ENCODE measurements at regions not wholly inside any gene's neighbourhood (a gene's known extent, or its start where the extent isn't known, plus 50 kb on each side); places are given as distances from the start of the nearest gene placed in this dataset.

DNA sequence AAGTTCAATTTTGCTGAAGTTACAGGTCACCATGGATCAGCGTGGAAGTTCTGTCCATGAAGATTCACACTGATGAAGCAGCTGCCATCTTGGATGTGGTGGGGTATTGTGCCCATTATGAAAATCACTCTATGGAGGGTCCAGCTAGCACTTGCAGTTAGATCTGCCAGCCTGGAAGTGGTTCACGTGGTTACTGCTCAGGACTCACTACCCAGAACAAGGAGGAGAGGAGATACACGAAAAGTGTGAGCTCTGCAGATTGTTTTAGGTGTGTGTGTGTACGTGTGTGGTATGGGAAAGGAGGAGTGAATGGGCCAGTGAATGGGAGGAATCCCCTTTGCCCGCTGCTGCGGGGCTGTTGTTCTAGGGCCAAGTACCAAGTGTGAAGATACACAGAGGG is 333.4 kb downstream of the MAF start:
- no peak overlapping the region for H2AFZ ChIP-seq (ENCODE audit: low read depth, low read length)
- no peak overlapping the region for H3K27ac ChIP-seq (ENCODE audit: low read length)

DNA sequence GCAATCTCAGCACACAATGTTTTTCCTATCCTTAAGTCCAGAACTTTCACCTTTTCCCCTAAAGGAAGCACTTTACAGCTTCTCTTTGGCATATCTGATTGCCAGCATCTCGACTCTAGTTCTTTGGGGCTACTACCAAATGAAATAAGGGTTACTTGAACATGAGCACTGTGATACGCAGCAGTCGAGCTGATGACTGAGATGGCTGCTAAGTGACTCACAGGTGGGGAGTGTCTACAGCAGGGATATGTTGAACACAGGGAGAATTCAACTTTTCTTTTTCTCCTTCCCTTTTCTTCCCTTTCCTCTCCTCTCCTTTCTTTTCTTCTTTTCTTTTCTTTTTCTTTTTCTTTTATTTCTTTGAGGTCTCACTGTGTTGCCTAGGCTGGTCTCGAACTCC is 334.8 kb downstream of the MAF start:
- H3F3A ChIP-seq (ENCODE audit: insufficient read depth, low read length, poor library complexity, severe bottlenecking): no peaks in the 10 kb centered on the region
- no peak overlapping the region for H3K4me3 ChIP-seq (ENCODE audit: low read length)
- no peak overlapping the region for H3K4me2 ChIP-seq (ENCODE audit: low read length)
- no peaks in the 10 kb centered on the region for H3K27me3 ChIP-seq (ENCODE audit: insufficient read depth, low read depth, low read length)
- H2AFZ ChIP-seq (ENCODE audit: low read depth, low read length): no peak overlapping the region
- no peaks in the 10 kb centered on the region for H3K9me3 ChIP-seq (ENCODE audit: low read length)
- no peaks in the 10 kb centered on the region for H4K20me1 ChIP-seq (ENCODE audit: insufficient read depth)
- H3K9ac ChIP-seq (ENCODE audit: low read length): no peak overlapping the region
- H3K9me2 ChIP-seq (ENCODE audit: insufficient read depth, low read length): no peaks in the 10 kb centered on the region
- no peaks in the 10 kb centered on the region for H3K36me3 ChIP-seq (ENCODE audit: insufficient read depth, low read length)
- H3K79me2 ChIP-seq (replicated peaks; ENCODE audit: insufficient read depth, low read length): no peaks in the 10 kb centered on the region
- H3K27ac ChIP-seq (ENCODE audit: low read length): no peak overlapping the region
- no peak for TF ChIP-seq EZH2 (IDR thresholded peaks at IDR 0.05; ENCODE audit: borderline replicate concordance, insufficient read depth, low read length, poor library complexity, severe bottlenecking)
- TF ChIP-seq, protein P1, sequence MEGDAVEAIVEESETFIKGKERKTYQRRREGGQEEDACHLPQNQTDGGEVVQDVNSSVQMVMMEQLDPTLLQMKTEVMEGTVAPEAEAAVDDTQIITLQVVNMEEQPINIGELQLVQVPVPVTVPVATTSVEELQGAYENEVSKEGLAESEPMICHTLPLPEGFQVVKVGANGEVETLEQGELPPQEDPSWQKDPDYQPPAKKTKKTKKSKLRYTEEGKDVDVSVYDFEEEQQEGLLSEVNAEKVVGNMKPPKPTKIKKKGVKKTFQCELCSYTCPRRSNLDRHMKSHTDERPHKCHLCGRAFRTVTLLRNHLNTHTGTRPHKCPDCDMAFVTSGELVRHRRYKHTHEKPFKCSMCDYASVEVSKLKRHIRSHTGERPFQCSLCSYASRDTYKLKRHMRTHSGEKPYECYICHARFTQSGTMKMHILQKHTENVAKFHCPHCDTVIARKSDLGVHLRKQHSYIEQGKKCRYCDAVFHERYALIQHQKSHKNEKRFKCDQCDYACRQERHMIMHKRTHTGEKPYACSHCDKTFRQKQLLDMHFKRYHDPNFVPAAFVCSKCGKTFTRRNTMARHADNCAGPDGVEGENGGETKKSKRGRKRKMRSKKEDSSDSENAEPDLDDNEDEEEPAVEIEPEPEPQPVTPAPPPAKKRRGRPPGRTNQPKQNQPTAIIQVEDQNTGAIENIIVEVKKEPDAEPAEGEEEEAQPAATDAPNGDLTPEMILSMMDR (IDR thresholded peaks at IDR 0.05; ENCODE audit: poor library complexity, severe bottlenecking): no peak
- TF ChIP-seq SMC3 (conservative IDR thresholded peaks at IDR 0.05; ENCODE audit: poor library complexity): no peak
- no peak for TF ChIP-seq RAD21 (conservative IDR thresholded peaks at IDR 0.05)
- TF ChIP-seq TAF1 (IDR thresholded peaks at IDR 0.05; ENCODE audit: low read depth): no peak
- TF ChIP-seq POLR2AphosphoS5 (IDR thresholded peaks at IDR 0.05): no peak
- no peak for TF ChIP-seq MXI1 (conservative IDR thresholded peaks at IDR 0.05; ENCODE audit: poor library complexity, severe bottlenecking)
- TF ChIP-seq EP300 (conservative IDR thresholded peaks at IDR 0.05; ENCODE audit: poor library complexity, severe bottlenecking): no peak
- no peak for TF ChIP-seq REST (IDR thresholded peaks at IDR 0.05; ENCODE audit: borderline replicate concordance)

More for the DNA sequence above, 333.4 kb downstream of the MAF start:
- Histone ChIP-seq H3F3A (ENCODE audit: insufficient read depth, low read length, poor library complexity, severe bottlenecking) (no peaks in the 10 kb centered on the region), H3K9ac (ENCODE audit: low read length) (no peak overlapping the region), H3K4me3 (ENCODE audit: low read length) (no peak overlapping the region), H3K4me2 (ENCODE audit: low read length) (no peak overlapping the region), H3K79me2 (replicated peaks; ENCODE audit: insufficient read depth, low read length) (no peaks in the 10 kb centered on the region), H3K36me3 (ENCODE audit: insufficient read depth, low read length) (no peaks in the 10 kb centered on the region), H3K27me3 (ENCODE audit: insufficient read depth, low read depth, low read length) (no peaks in the 10 kb centered on the region), H3K9me2 (ENCODE audit: insufficient read depth, low read length) (no peaks in the 10 kb centered on the region), H3K9me3 (ENCODE audit: low read length) (no peaks in the 10 kb centered on the region), H4K20me1 (ENCODE audit: insufficient read depth) (no peaks in the 10 kb centered on the region)
- no peak for TF ChIP-seq REST (IDR thresholded peaks at IDR 0.05; ENCODE audit: borderline replicate concordance)
- TF ChIP-seq MXI1 (conservative IDR thresholded peaks at IDR 0.05; ENCODE audit: poor library complexity, severe bottlenecking): no peak
- no peak for TF ChIP-seq RAD21 (conservative IDR thresholded peaks at IDR 0.05)
- TF ChIP-seq EP300 (conservative IDR thresholded peaks at IDR 0.05; ENCODE audit: poor library complexity, severe bottlenecking): no peak
- no peak for TF ChIP-seq SMC3 (conservative IDR thresholded peaks at IDR 0.05; ENCODE audit: poor library complexity)
- TF ChIP-seq, protein P1 (IDR thresholded peaks at IDR 0.05; ENCODE audit: poor library complexity, severe bottlenecking): no peak
- no peak for TF ChIP-seq EZH2 (IDR thresholded peaks at IDR 0.05; ENCODE audit: borderline replicate concordance, insufficient read depth, low read length, poor library complexity, severe bottlenecking)
- TF ChIP-seq POLR2AphosphoS5 (IDR thresholded peaks at IDR 0.05): no peak
- no peak for TF ChIP-seq TAF1 (IDR thresholded peaks at IDR 0.05; ENCODE audit: low read depth)

All from neural cell (in vitro differentiated cells).